C4-2B (cell line): ENCODE measurements at regions not wholly inside any gene's neighbourhood (a gene's known extent, or its start where the extent isn't known, plus 50 kb on each side); places are given as distances from the start of the nearest gene placed in this dataset.

Experiments used
- ZFX ChIP-seq: fragments of 450-650 bp; IDR thresholded peaks from 2 replicates; pipeline ENCODE4 v1.6.1; 2017
- TF ChIP-seq, protein P1 (sequence below): fragments of 450-650 bp; conservative IDR thresholded peaks from 2 replicates; pipeline ENCODE4 v1.5.1; 2017; ENCODE audit warnings: mild to moderate bottlenecking

DNA sequence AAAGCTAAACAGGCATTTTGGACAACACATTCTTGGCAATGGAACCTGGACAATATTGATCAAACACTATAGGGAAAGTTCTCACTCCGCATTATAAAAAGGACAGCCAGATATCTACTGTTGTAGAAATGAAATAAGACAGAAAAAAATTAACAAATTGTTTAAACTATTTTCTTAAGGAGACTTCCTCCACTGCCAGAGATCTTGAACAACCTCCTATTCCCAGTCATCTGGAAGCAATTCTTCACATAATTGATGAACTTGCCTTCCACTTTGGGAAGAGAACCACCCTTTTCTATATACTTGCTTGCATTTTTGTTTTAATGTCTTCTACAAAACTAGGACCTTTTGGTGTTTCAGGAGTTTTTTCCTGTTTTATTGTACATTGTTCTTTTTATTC is 216.1 kb downstream of the CASP12 start:
- TF ChIP-seq, protein P1, sequence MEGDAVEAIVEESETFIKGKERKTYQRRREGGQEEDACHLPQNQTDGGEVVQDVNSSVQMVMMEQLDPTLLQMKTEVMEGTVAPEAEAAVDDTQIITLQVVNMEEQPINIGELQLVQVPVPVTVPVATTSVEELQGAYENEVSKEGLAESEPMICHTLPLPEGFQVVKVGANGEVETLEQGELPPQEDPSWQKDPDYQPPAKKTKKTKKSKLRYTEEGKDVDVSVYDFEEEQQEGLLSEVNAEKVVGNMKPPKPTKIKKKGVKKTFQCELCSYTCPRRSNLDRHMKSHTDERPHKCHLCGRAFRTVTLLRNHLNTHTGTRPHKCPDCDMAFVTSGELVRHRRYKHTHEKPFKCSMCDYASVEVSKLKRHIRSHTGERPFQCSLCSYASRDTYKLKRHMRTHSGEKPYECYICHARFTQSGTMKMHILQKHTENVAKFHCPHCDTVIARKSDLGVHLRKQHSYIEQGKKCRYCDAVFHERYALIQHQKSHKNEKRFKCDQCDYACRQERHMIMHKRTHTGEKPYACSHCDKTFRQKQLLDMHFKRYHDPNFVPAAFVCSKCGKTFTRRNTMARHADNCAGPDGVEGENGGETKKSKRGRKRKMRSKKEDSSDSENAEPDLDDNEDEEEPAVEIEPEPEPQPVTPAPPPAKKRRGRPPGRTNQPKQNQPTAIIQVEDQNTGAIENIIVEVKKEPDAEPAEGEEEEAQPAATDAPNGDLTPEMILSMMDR = no peak
- no peak for TF ChIP-seq ZFX
